Naive thymus-derived CD4-positive, alpha-beta T cell (primary cell): ENCODE measurements at regions not wholly inside any gene's neighbourhood (a gene's known extent, or its start where the extent isn't known, plus 50 kb on each side); places are given as distances from the start of the nearest gene placed in this dataset.

ENCODE experiments used
- ATAC-seq: fragments of 150-1000 bp; cut with Tn5 transposase; 2 replicates; pipeline ENCODE4 v1.10.0; 2021; ENCODE audit warnings: mild to moderate bottlenecking, moderate library complexity
- CTCF ChIA-PET: fragments of 350-600 bp; sonication (Branson Sonifier 250); formaldehyde crosslinking; loops from one replicate; lab custom pipeline; 2021; ENCODE audit warnings: antibody characterized with exemption; lab: Charles Lee
- POLR2A ChIA-PET: fragments of 350-600 bp; sonication (Branson Sonifier 250); formaldehyde crosslinking; loops from one replicate; lab custom pipeline; 2021; ENCODE audit warnings: antibody characterized with exemption, inconsistent platforms; lab: Charles Lee
- DNase-seq, 9 donors: peaks; one replicate each; pipeline versions ENCODE4 v3.0.0 to v3.0.0-alpha.2; 2020 to 2022; ENCODE audit warnings: mixed read lengths in 1 of 9
- H3K27ac ChIP-seq: one replicate; pipeline ENCODE4 v1.7.0; 2013; ENCODE audit warnings: mild to moderate bottlenecking, low read depth, low read length, moderate library complexity
- H3K27me3 ChIP-seq, 2 donors: one replicate each; pipeline ENCODE4 v1.7.0; 2013; ENCODE audit warnings: low read length in 2 of 2, mild to moderate bottlenecking in 2 of 2, moderate library complexity in 2 of 2; ENCODE audit not compliant: control insufficient read depth in 2 of 2, insufficient read depth in 2 of 2
- H3K36me3 ChIP-seq, 3 experiments: 1 replicate in 2 of 3; 2 replicates in 1 of 3; pipeline ENCODE4 v1.7.0; 2013; ENCODE audit warnings: low read length in 3 of 3, mild to moderate bottlenecking in 3 of 3, moderate library complexity in 1 of 3; ENCODE audit not compliant: insufficient read depth in 3 of 3, control insufficient read depth in 2 of 3
- H3K4me1 ChIP-seq, 2 donors: one replicate each; pipeline ENCODE4 v1.7.0; 2013; ENCODE audit warnings: low read length in 2 of 2, mild to moderate bottlenecking in 2 of 2, moderate library complexity in 1 of 2; ENCODE audit not compliant: control insufficient read depth in 2 of 2, insufficient read depth in 2 of 2
- H3K4me3 ChIP-seq: 2 replicates; pipeline ENCODE4 v1.7.0; 2013; ENCODE audit warnings: mild to moderate bottlenecking, low read length
- H3K9me3 ChIP-seq, 3 experiments: 1 replicate in 2 of 3; 2 replicates in 1 of 3; pipeline ENCODE4 v1.7.0; 2013; ENCODE audit warnings: low read length in 3 of 3; ENCODE audit not compliant: control insufficient read depth in 2 of 3
- H3K27ac Mint-ChIP-seq, 9 donors: one replicate each; pipeline ENCODE4 v1.8.0; 2020 to 2022; ENCODE audit warnings: mixed read lengths in 9 of 9, mild to moderate bottlenecking in 8 of 9, moderate library complexity in 5 of 9, inconsistent platforms in 2 of 9
- H3K27me3 Mint-ChIP-seq, 5 donors: one replicate each; pipeline ENCODE4 v1.8.0; 2021 to 2022; ENCODE audit warnings: mixed read lengths in 5 of 5, mild to moderate bottlenecking in 1 of 5
- H3K36me3 Mint-ChIP-seq, 5 donors: one replicate each; pipeline ENCODE4 v1.8.0; 2020 to 2022; ENCODE audit warnings: mixed read lengths in 5 of 5, mild to moderate bottlenecking in 3 of 5, inconsistent platforms in 1 of 5
- H3K4me1 Mint-ChIP-seq, 7 donors: one replicate each; pipeline ENCODE4 v1.8.0; 2020 to 2022; ENCODE audit warnings: mixed read lengths in 7 of 7, mild to moderate bottlenecking in 3 of 7, inconsistent platforms in 1 of 7
- H3K4me3 Mint-ChIP-seq, 10 donors: one replicate each; pipeline ENCODE4 v1.8.0; 2020 to 2022; ENCODE audit warnings: mild to moderate bottlenecking in 10 of 10, mixed read lengths in 10 of 10, moderate library complexity in 6 of 10, inconsistent platforms in 2 of 10
- H3K9me3 Mint-ChIP-seq, 11 donors: one replicate each; pipeline ENCODE4 v1.8.0; 2020 to 2022; ENCODE audit warnings: mixed read lengths in 11 of 11, mild to moderate bottlenecking in 4 of 11, inconsistent platforms in 1 of 11, moderate library complexity in 1 of 11
- intact Hi-C, 2 donors: fragments of 100-400 bp; cut with micrococcal nuclease; formaldehyde crosslinking; loops; one replicate each; pipeline ENCODE4 v1.15.1; 2023

- Histone ChIP-seq H3K27ac (no peak overlapping the region), H3K4me1 (no peaks in the 10 kb centered on the region), H3K27me3 (no peaks in the 10 kb centered on the region), H3K9me3 (no peaks in the 10 kb centered on the region), H3K4me3 (no peak overlapping the region), H3K36me3 (no peaks in the 10 kb centered on the region)
- H3K36me3 Mint-ChIP-seq, result no peaks in the 10 kb centered on the region
- no peaks in the 10 kb centered on the region for H3K4me1 Mint-ChIP-seq
- POLR2A ChIA-PET, result no interaction called here
- no peak overlapping the region for H3K27ac Mint-ChIP-seq
- intact Hi-C loops, result no loop called here
- peaks cover 0 to 9% (median 4%) of the 10 kb centered on the region in 11 donors for H3K9me3 Mint-ChIP-seq
- DNase-seq (no peak), ATAC-seq (no peak)
- H3K27me3 Mint-ChIP-seq, result peaks cover 0 to 11% (median 0%) of the 10 kb centered on the region in 5 donors
- CTCF ChIA-PET, result no interaction called here
- H3K4me3 Mint-ChIP-seq, result no peak overlapping the region
These were observed 189.7 kb downstream of the IRX5 start for GRCh38 chr16:55120408-55120807.

GRCh38 chr16:55120826-55121225, 190.2 kb downstream of the IRX5 start:
- POLR2A ChIA-PET, result no interaction called here
- CTCF ChIA-PET, result no interaction called here
- ATAC-seq (no peak), DNase-seq (no peak)
- Histone ChIP-seq H3K9me3 (no peaks in the 10 kb centered on the region), H3K27ac (no peak overlapping the region), H3K36me3 (no peaks in the 10 kb centered on the region), H3K4me3 (no peak overlapping the region), H3K27me3 (no peaks in the 10 kb centered on the region), H3K4me1 (no peaks in the 10 kb centered on the region)
- no peak overlapping the region for H3K4me3 Mint-ChIP-seq
- intact Hi-C loops, result no loop called here
- no peak overlapping the region for H3K27ac Mint-ChIP-seq
- peaks cover 0 to 11% (median 0%) of the 10 kb centered on the region in 5 donors for H3K27me3 Mint-ChIP-seq
- no peaks in the 10 kb centered on the region for H3K4me1 Mint-ChIP-seq
- peaks cover 0 to 9% (median 4%) of the 10 kb centered on the region in 11 donors for H3K9me3 Mint-ChIP-seq
- H3K36me3 Mint-ChIP-seq, result no peaks in the 10 kb centered on the region

- Mint-ChIP-seq H3K36me3 (no peaks in the 10 kb centered on the region), H3K9me3 (peaks cover 0 to 9% (median 5%) of the 10 kb centered on the region in 11 donors), H3K4me1 (no peaks in the 10 kb centered on the region), H3K4me3 (no peak overlapping the region), H3K27ac (no peak overlapping the region), H3K27me3 (peaks cover 0 to 16% (median 5%) of the 10 kb centered on the region in 5 donors)
- no peaks in the 10 kb centered on the region for H3K36me3 ChIP-seq
- POLR2A ChIA-PET, result no interaction called here
- no peak overlapping the region for H3K4me3 ChIP-seq
- no peaks in the 10 kb centered on the region for H3K9me3 ChIP-seq
- no peaks in the 10 kb centered on the region for H3K4me1 ChIP-seq
- ATAC-seq (no peak), DNase-seq (no peak)
- CTCF ChIA-PET, result no interaction called here
- no peak overlapping the region for H3K27ac ChIP-seq
- intact Hi-C loops, result no loop called here
- H3K27me3 ChIP-seq, result no peaks in the 10 kb centered on the region
These were observed 193.0 kb downstream of the IRX5 start for GRCh38 chr16:55123652-55124051.

GRCh38 chr16:55125818-55126385, 195.2 kb downstream of the IRX5 start:
- no peaks in the 10 kb centered on the region for H3K36me3 ChIP-seq
- H3K9me3 Mint-ChIP-seq, result peaks cover 0 to 9% (median 4%) of the 10 kb centered on the region in 11 donors
- no peaks in the 10 kb centered on the region for H3K4me1 Mint-ChIP-seq
- ChIA-PET POLR2A (no interaction called here), CTCF (no interaction called here)
- H3K27me3 ChIP-seq, result no peaks in the 10 kb centered on the region
- no peaks in the 10 kb centered on the region for H3K9me3 ChIP-seq
- no peak for ATAC-seq
- no peak overlapping the region for H3K4me3 Mint-ChIP-seq
- no peaks in the 10 kb centered on the region for H3K4me1 ChIP-seq
- H3K27me3 Mint-ChIP-seq, result peaks cover 0 to 10% (median 6%) of the 10 kb centered on the region in 5 donors
- no peaks in the 10 kb centered on the region for H3K36me3 Mint-ChIP-seq
- H3K27ac Mint-ChIP-seq, result no peak overlapping the region
- intact Hi-C loops, result no loop called here
- no peak overlapping the region for H3K4me3 ChIP-seq
- H3K27ac ChIP-seq, result no peak overlapping the region
- no peak for DNase-seq

GRCh38 chr16:55126456-55126855, 195.8 kb downstream of the IRX5 start:
- no peaks in the 10 kb centered on the region for H3K4me1 ChIP-seq
- DNase-seq, result no peak
- Mint-ChIP-seq H3K4me1 (no peaks in the 10 kb centered on the region), H3K9me3 (peaks cover 0 to 9% (median 4%) of the 10 kb centered on the region in 11 donors), H3K27ac (no peak overlapping the region), H3K36me3 (no peaks in the 10 kb centered on the region), H3K4me3 (no peak overlapping the region), H3K27me3 (peaks cover 0 to 10% (median 7%) of the 10 kb centered on the region in 5 donors)
- CTCF ChIA-PET, result no interaction called here
- H3K27ac ChIP-seq, result no peak overlapping the region
- H3K36me3 ChIP-seq, result no peaks in the 10 kb centered on the region
- intact Hi-C loops, result no loop called here
- POLR2A ChIA-PET, result no interaction called here
- no peaks in the 10 kb centered on the region for H3K27me3 ChIP-seq
- no peak overlapping the region for H3K4me3 ChIP-seq
- H3K9me3 ChIP-seq, result no peaks in the 10 kb centered on the region
- no peak for ATAC-seq

GRCh38 chr16:55130456-55130855, 193.5 kb upstream of the IRX6 start:
- Mint-ChIP-seq H3K9me3 (peaks cover 0 to 9% (median 0%) of the 10 kb centered on the region in 11 donors), H3K4me3 (no peak overlapping the region), H3K4me1 (no peaks in the 10 kb centered on the region), H3K27me3 (peaks cover 0 to 20% (median 0%) of the 10 kb centered on the region in 5 donors), H3K27ac (no peak overlapping the region), H3K36me3 (no peaks in the 10 kb centered on the region)
- DNase-seq (no peak), ATAC-seq (no peak)
- H3K27ac ChIP-seq, result no peak overlapping the region
- H3K4me3 ChIP-seq, result no peak overlapping the region
- ChIA-PET CTCF (interaction anchor here (0.8 kb wide), 1 partner anchor 657 kb away, joined by 3 read pairs; no protein-coding TSS in a partner anchor), POLR2A (no interaction called here)
- H3K27me3 ChIP-seq, result no peaks in the 10 kb centered on the region
- H3K9me3 ChIP-seq, result no peaks in the 10 kb centered on the region
- no peaks in the 10 kb centered on the region for H3K4me1 ChIP-seq
- intact Hi-C loops, result no loop called here
- H3K36me3 ChIP-seq, result no peaks in the 10 kb centered on the region

GRCh38 chr16:55130911-55131310, 193.1 kb upstream of the IRX6 start:
- CTCF ChIA-PET, result interaction anchor here (0.8 kb wide), 1 partner anchor 658 kb away, joined by 3 read pairs; no protein-coding TSS in a partner anchor
- no peaks in the 10 kb centered on the region for H3K9me3 ChIP-seq
- H3K36me3 ChIP-seq, result no peaks in the 10 kb centered on the region
- POLR2A ChIA-PET, result no interaction called here
- H3K27ac Mint-ChIP-seq, result no peak overlapping the region
- peaks cover 0 to 20% (median 0%) of the 10 kb centered on the region in 5 donors for H3K27me3 Mint-ChIP-seq
- H3K36me3 Mint-ChIP-seq, result no peaks in the 10 kb centered on the region
- H3K27me3 ChIP-seq, result no peaks in the 10 kb centered on the region
- intact Hi-C loops, result no loop called here
- DNase-seq, result no peak
- no peak overlapping the region for H3K4me3 ChIP-seq
- no peaks in the 10 kb centered on the region for H3K4me1 ChIP-seq
- no peak overlapping the region for H3K4me3 Mint-ChIP-seq
- H3K9me3 Mint-ChIP-seq, result peaks cover 0 to 9% (median 0%) of the 10 kb centered on the region in 11 donors
- H3K4me1 Mint-ChIP-seq, result no peaks in the 10 kb centered on the region
- H3K27ac ChIP-seq, result no peak overlapping the region
- no peak for ATAC-seq
